ENCODE measurements at regions not wholly inside any gene's neighbourhood (a gene's known extent, or its start where the extent isn't known, plus 50 kb on each side); places are given as distances from the start of the nearest gene placed in this dataset.

- no peak for DNase-seq (ENCODE audit: low spot score)
Observed at GRCh38 chr4:129420637-129421036, 324.7 kb downstream of the C4orf33 start.

GRCh38 chr4:129422277-129422676, 326.3 kb downstream of the C4orf33 start:
- no peak for DNase-seq (ENCODE audit: low spot score)

- no peak for DNase-seq (ENCODE audit: low spot score)
Observed at GRCh38 chr4:129428454-129428853, 332.5 kb downstream of the C4orf33 start.

GRCh38 chr4:129429581-129430320, 333.8 kb downstream of the C4orf33 start:
- DNase-seq (ENCODE audit: low spot score): no peak

GRCh38 chr4:129437347-129437746, 341.4 kb downstream of the C4orf33 start:
- no peak for DNase-seq (ENCODE audit: low spot score)

GRCh38 chr4:129438456-129438981, 342.6 kb downstream of the C4orf33 start:
- no peak for DNase-seq (ENCODE audit: low spot score)

GRCh38 chr4:129446074-129446473, 350.1 kb downstream of the C4orf33 start:
- no peak for DNase-seq (ENCODE audit: low spot score)

- DNase-seq (ENCODE audit: low spot score): no peak
Observed at GRCh38 chr4:129453524-129454200, 357.7 kb downstream of the C4orf33 start.

- DNase-seq (ENCODE audit: low spot score): no peak
Observed at GRCh38 chr4:129455482-129455881, 359.5 kb downstream of the C4orf33 start.

GRCh38 chr4:129468624-129469023, 372.7 kb downstream of the C4orf33 start:
- no peak for DNase-seq (ENCODE audit: low spot score)

- no peak for DNase-seq (ENCODE audit: low spot score)
Observed at GRCh38 chr4:129474698-129475097, 378.7 kb downstream of the C4orf33 start.

- DNase-seq (ENCODE audit: low spot score): no peak
Observed at GRCh38 chr4:129481107-129481506, 385.2 kb downstream of the C4orf33 start.

- no peak for DNase-seq (ENCODE audit: low spot score)
Observed at GRCh38 chr4:129488427-129488826, 392.5 kb downstream of the C4orf33 start.

GRCh38 chr4:129490516-129490915, 394.6 kb downstream of the C4orf33 start:
- DNase-seq (ENCODE audit: low spot score): no peak

- DNase-seq (ENCODE audit: low spot score): no peak
Observed at GRCh38 chr4:129498626-129499025, 402.7 kb downstream of the C4orf33 start.

- DNase-seq (ENCODE audit: low spot score): no peak
Observed at GRCh38 chr4:129514852-129515251, 418.9 kb downstream of the C4orf33 start.

- DNase-seq (ENCODE audit: low spot score): no peak
Observed at GRCh38 chr4:129515356-129515755, 419.4 kb downstream of the C4orf33 start.

- no peak for DNase-seq (ENCODE audit: low spot score)
Observed at GRCh38 chr4:129526812-129527211, 430.9 kb downstream of the C4orf33 start.

- DNase-seq (ENCODE audit: low spot score): no peak
Observed at GRCh38 chr4:129531253-129531652, 435.3 kb downstream of the C4orf33 start.

- no peak for DNase-seq (ENCODE audit: low spot score)
Observed at GRCh38 chr4:129532573-129532972, 436.6 kb downstream of the C4orf33 start.

- DNase-seq (ENCODE audit: low spot score): no peak
Observed at GRCh38 chr4:129543299-129543698, 447.3 kb downstream of the C4orf33 start.

- peak; percentile 28 for DNase-seq (ENCODE audit: low spot score)
Observed at GRCh38 chr4:129545599-129546278, 449.8 kb downstream of the C4orf33 start.

- DNase-seq (ENCODE audit: low spot score): no peak
Observed at GRCh38 chr4:129546531-129546930, 450.6 kb downstream of the C4orf33 start.

All from iPS-NIHi11 (cell line).